ENCODE measurements at regions not wholly inside any gene's neighbourhood (a gene's known extent, or its start where the extent isn't known, plus 50 kb on each side); places are given as distances from the start of the nearest gene placed in this dataset.

DNA sequence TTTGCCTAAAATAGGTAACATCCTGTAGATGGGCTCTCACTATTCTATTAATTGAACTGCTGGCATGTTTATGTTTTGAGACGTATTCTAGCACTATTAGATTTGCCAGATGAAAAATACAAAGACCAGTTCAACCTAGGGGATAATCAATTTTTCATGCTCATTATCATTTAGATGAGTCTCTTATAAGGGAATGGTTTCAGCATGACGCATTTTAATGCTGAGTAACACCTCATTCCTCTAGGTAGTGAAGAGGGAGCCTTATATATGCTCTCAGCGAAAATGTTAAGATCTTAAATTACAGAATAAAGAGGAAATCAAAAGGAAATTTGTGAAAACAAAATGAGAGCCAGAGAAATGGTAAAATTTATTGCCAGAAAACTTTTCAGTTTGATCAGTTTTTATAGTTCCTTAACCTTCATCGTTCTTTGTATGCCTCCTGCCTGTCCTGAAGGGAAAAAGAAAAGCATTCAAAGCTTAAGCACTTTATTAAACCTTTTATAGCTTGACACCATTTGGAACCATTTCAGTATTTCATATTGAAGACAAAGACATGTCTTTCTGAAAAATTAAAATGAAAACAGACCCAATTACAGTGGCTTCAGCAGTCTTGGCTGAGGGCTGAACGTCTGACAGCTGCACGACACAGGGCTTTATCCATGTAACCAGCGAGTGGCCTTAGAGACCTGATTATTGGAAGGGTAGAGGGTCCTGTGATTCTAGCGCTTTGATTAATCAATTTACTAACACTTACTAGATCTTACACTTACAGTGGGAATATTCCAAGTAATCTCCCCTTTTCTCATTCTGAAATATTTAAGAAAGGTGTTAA, 112.8 kb downstream of the ADCYAP1 start:
- TF ChIP-seq, protein P1, sequence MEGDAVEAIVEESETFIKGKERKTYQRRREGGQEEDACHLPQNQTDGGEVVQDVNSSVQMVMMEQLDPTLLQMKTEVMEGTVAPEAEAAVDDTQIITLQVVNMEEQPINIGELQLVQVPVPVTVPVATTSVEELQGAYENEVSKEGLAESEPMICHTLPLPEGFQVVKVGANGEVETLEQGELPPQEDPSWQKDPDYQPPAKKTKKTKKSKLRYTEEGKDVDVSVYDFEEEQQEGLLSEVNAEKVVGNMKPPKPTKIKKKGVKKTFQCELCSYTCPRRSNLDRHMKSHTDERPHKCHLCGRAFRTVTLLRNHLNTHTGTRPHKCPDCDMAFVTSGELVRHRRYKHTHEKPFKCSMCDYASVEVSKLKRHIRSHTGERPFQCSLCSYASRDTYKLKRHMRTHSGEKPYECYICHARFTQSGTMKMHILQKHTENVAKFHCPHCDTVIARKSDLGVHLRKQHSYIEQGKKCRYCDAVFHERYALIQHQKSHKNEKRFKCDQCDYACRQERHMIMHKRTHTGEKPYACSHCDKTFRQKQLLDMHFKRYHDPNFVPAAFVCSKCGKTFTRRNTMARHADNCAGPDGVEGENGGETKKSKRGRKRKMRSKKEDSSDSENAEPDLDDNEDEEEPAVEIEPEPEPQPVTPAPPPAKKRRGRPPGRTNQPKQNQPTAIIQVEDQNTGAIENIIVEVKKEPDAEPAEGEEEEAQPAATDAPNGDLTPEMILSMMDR (IDR thresholded peaks at IDR 0.05; ENCODE audit: insufficient read depth, low read depth, low read length), result no peak
- no peak for TF ChIP-seq EZH2 (IDR thresholded peaks at IDR 0.05; ENCODE audit: insufficient read depth, low read length)

All from astrocyte (in vitro differentiated cells and primary cell).